Stomach smooth muscle (tissue), 2 donors: ENCODE measurements at regions not wholly inside any gene's neighbourhood (a gene's known extent, or its start where the extent isn't known, plus 50 kb on each side); places are given as distances from the start of the nearest gene placed in this dataset.

Experiments
- H3K27ac ChIP-seq: one replicate; pipeline ENCODE4 v1.7.0; 2013; ENCODE audit warnings: mild to moderate bottlenecking, low read length, inconsistent platforms
- H3K27me3 ChIP-seq, 2 donors: one replicate each; pipeline ENCODE4 v1.7.0; 2013; ENCODE audit warnings: low read length in 2 of 2; ENCODE audit not compliant: insufficient read depth in 2 of 2, control insufficient read depth in 1 of 2
- H3K36me3 ChIP-seq, 2 donors: one replicate each; pipeline ENCODE4 v1.7.0; 2013; ENCODE audit warnings: low read length in 2 of 2; ENCODE audit not compliant: control insufficient read depth in 2 of 2, insufficient read depth in 2 of 2
- H3K4me1 ChIP-seq: one replicate; pipeline ENCODE4 v1.7.0; 2013; ENCODE audit warnings: low read length; ENCODE audit not compliant: control insufficient read depth, insufficient read depth
- H3K4me3 ChIP-seq, 2 donors: one replicate each; pipeline ENCODE4 v1.7.0; 2013; ENCODE audit warnings: low read length in 2 of 2
- H3K9ac ChIP-seq, 2 donors: one replicate each; pipeline ENCODE4 v1.7.0; 2013; ENCODE audit warnings: low read length in 2 of 2, mild to moderate bottlenecking in 1 of 2
- H3K9me3 ChIP-seq, 2 donors: one replicate each; pipeline ENCODE4 v1.7.0; 2013; ENCODE audit warnings: low read length in 2 of 2; ENCODE audit not compliant: control insufficient read depth in 2 of 2
- donor health status: healthy.
- donor health status: Pancreatic carcinoma.

- Histone ChIP-seq H3K36me3 (no peaks in the 10 kb centered on the region), H3K4me3 (no peak overlapping the region), H3K9ac (no peak overlapping the region), H3K4me1 (no peaks in the 10 kb centered on the region), H3K27me3 (no peaks in the 10 kb centered on the region), H3K27ac (no peak overlapping the region), H3K9me3 (no peaks in the 10 kb centered on the region)
These were observed 243.1 kb upstream of the ADARB2 start for GRCh38 chr10:1980459-1980858.

GRCh38 chr10:1978584-1978983 lies 241.3 kb upstream of the ADARB2 start:
- Histone ChIP-seq H3K4me1 (no peaks in the 10 kb centered on the region), H3K36me3 (no peaks in the 10 kb centered on the region), H3K4me3 (no peak overlapping the region), H3K27me3 (no peaks in the 10 kb centered on the region), H3K27ac (no peak overlapping the region), H3K9ac (no peak overlapping the region), H3K9me3 (no peaks in the 10 kb centered on the region)

- Histone ChIP-seq H3K27me3 (no peaks in the 10 kb centered on the region), H3K4me1 (no peaks in the 10 kb centered on the region), H3K9ac (no peak overlapping the region), H3K27ac (no peak overlapping the region), H3K4me3 (no peak overlapping the region), H3K9me3 (no peaks in the 10 kb centered on the region), H3K36me3 (no peaks in the 10 kb centered on the region)
These were observed 240.1 kb upstream of the ADARB2 start for GRCh38 chr10:1977461-1977860.

GRCh38 chr10:1972406-1972805 lies 235.1 kb upstream of the ADARB2 start:
- Histone ChIP-seq H3K27ac (no peak overlapping the region), H3K27me3 (no peaks in the 10 kb centered on the region), H3K4me3 (no peak overlapping the region), H3K9me3 (peaks cover 0 to 3% of the 10 kb centered on the region in 2 donors), H3K9ac (no peak overlapping the region), H3K4me1 (no peaks in the 10 kb centered on the region), H3K36me3 (no peaks in the 10 kb centered on the region)

- Histone ChIP-seq H3K9me3 (peaks cover 0 to 3% of the 10 kb centered on the region in 2 donors), H3K4me1 (no peaks in the 10 kb centered on the region), H3K36me3 (no peaks in the 10 kb centered on the region), H3K27me3 (no peaks in the 10 kb centered on the region), H3K9ac (no peak overlapping the region), H3K4me3 (no peak overlapping the region), H3K27ac (no peak overlapping the region)
These were observed 231.1 kb upstream of the ADARB2 start for GRCh38 chr10:1968257-1969033.

- Histone ChIP-seq H3K9ac (no peak overlapping the region), H3K9me3 (peaks cover 0 to 3% of the 10 kb centered on the region in 2 donors), H3K27me3 (no peaks in the 10 kb centered on the region), H3K36me3 (no peaks in the 10 kb centered on the region), H3K4me1 (no peaks in the 10 kb centered on the region), H3K27ac (no peak overlapping the region), H3K4me3 (no peak overlapping the region)
These were observed 229.5 kb upstream of the ADARB2 start for GRCh38 chr10:1966712-1967376.

GRCh38 chr10:1964476-1964875 lies 227.2 kb upstream of the ADARB2 start:
- Histone ChIP-seq H3K27me3 (no peaks in the 10 kb centered on the region), H3K36me3 (no peaks in the 10 kb centered on the region), H3K4me1 (no peaks in the 10 kb centered on the region), H3K4me3 (no peak overlapping the region), H3K27ac (no peak overlapping the region), H3K9me3 (peaks cover 0 to 2% of the 10 kb centered on the region in 2 donors), H3K9ac (no peak overlapping the region)

- H3K9me3 ChIP-seq, result peaks cover 0 to 2% of the 10 kb centered on the region in 2 donors
- H3K36me3 ChIP-seq, result no peaks in the 10 kb centered on the region
- no peaks in the 10 kb centered on the region for H3K27me3 ChIP-seq
- no peak overlapping the region for H3K9ac ChIP-seq
- no peak overlapping the region for H3K27ac ChIP-seq
- H3K4me1 ChIP-seq, result no peaks in the 10 kb centered on the region
- no peak overlapping the region for H3K4me3 ChIP-seq
These were observed 226.0 kb upstream of the ADARB2 start for GRCh38 chr10:1963341-1963740.

- Histone ChIP-seq H3K36me3 (no peaks in the 10 kb centered on the region), H3K4me3 (no peak overlapping the region), H3K27me3 (no peaks in the 10 kb centered on the region), H3K4me1 (no peaks in the 10 kb centered on the region), H3K27ac (no peak overlapping the region), H3K9me3 (peaks cover 0 to 2% of the 10 kb centered on the region in 2 donors), H3K9ac (no peak overlapping the region)
These were observed 224.7 kb upstream of the ADARB2 start for GRCh38 chr10:1961989-1962388.

- Histone ChIP-seq H3K9ac (no peak overlapping the region), H3K27ac (no peak overlapping the region), H3K36me3 (no peaks in the 10 kb centered on the region), H3K4me1 (no peaks in the 10 kb centered on the region), H3K27me3 (no peaks in the 10 kb centered on the region), H3K4me3 (no peak overlapping the region), H3K9me3 (peaks cover 0 to 2% of the 10 kb centered on the region in 2 donors)
These were observed 223.7 kb upstream of the ADARB2 start for GRCh38 chr10:1960982-1961381.

GRCh38 chr10:1957057-1957456 lies 219.7 kb upstream of the ADARB2 start:
- Histone ChIP-seq H3K27ac (no peak overlapping the region), H3K27me3 (no peaks in the 10 kb centered on the region), H3K4me1 (no peaks in the 10 kb centered on the region), H3K9me3 (peaks cover 0 to 2% of the 10 kb centered on the region in 2 donors), H3K9ac (no peak overlapping the region), H3K36me3 (no peaks in the 10 kb centered on the region), H3K4me3 (no peak overlapping the region)
